ENCODE measurements at regions not wholly inside any gene's neighbourhood (a gene's known extent, or its start where the extent isn't known, plus 50 kb on each side); places are given as distances from the start of the nearest gene placed in this dataset.

- TF ChIP-seq, protein P1, sequence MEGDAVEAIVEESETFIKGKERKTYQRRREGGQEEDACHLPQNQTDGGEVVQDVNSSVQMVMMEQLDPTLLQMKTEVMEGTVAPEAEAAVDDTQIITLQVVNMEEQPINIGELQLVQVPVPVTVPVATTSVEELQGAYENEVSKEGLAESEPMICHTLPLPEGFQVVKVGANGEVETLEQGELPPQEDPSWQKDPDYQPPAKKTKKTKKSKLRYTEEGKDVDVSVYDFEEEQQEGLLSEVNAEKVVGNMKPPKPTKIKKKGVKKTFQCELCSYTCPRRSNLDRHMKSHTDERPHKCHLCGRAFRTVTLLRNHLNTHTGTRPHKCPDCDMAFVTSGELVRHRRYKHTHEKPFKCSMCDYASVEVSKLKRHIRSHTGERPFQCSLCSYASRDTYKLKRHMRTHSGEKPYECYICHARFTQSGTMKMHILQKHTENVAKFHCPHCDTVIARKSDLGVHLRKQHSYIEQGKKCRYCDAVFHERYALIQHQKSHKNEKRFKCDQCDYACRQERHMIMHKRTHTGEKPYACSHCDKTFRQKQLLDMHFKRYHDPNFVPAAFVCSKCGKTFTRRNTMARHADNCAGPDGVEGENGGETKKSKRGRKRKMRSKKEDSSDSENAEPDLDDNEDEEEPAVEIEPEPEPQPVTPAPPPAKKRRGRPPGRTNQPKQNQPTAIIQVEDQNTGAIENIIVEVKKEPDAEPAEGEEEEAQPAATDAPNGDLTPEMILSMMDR (IDR thresholded peaks at IDR 0.05) = no peak
- no peak for TF ChIP-seq POLR2A (IDR thresholded peaks at IDR 0.05)
These were observed 60.5 kb upstream of the TPM4 start for GRCh38 chr19:16015805-16016173.

All from Peyer's patch (tissue), 4 donors.